H4 (cell line): ENCODE measurements at regions not wholly inside any gene's neighbourhood (a gene's known extent, or its start where the extent isn't known, plus 50 kb on each side); places are given as distances from the start of the nearest gene placed in this dataset.
"Not testable (repeated sequence)": the region's sequence is repeated elsewhere in the genome, so short reads cannot be mapped to it uniquely, and the experiment has no call there.

Experiments used
- DNase-seq: peaks from one replicate; pipeline ENCODE4 v3.0.0-alpha.2; 2015; ENCODE audit warnings: low spot score

DNA sequence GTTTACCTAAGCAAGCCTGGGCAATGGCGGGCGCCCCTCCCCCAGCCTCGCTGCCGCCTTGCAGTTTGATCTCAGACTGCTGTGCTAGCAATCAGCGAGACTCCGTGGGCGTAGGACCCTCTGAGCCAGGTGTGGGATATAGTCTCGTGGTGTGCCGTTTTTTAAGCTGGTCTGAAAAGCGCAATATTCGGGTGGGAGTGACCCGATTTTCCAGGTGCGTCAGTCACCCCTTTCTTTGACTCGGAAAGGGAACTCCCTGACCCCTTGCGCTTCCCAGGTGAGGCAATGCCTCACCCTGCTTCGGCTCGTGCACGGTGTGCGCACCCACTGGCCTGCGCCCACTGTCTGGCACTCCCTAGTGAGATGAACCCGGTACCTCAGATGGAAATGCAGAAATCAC lies 442.6 kb upstream of the MTPN start:
- DNase-seq: not testable (repeated sequence)

DNA sequence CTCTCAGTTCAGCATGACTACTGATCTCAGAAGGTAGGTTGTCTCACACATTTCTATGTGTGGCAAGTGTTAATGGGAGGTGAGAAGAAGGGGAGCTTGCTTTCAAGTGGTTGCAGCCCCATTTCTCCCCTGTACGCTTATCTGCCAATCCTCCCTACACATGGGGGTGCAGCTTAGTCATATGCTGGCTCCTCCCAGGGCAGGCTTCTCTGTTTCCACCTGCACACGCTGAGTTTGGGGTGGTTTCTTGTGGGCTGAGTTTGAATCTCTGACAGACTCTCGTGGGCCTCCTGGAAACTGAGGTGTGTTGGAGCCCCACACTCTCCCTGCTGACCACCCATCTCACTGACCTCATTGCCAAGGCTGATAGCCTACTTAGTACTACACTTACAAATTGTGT lies 435.8 kb upstream of the MTPN start:
- DNase-seq: no peak

- peak; percentile 65 for DNase-seq
Measured at GRCh38 chr7:136405931-136406777, 429.0 kb upstream of the MTPN start.

GRCh38 chr7:136403591-136403990 lies 426.4 kb upstream of the MTPN start:
- DNase-seq: no peak

DNA sequence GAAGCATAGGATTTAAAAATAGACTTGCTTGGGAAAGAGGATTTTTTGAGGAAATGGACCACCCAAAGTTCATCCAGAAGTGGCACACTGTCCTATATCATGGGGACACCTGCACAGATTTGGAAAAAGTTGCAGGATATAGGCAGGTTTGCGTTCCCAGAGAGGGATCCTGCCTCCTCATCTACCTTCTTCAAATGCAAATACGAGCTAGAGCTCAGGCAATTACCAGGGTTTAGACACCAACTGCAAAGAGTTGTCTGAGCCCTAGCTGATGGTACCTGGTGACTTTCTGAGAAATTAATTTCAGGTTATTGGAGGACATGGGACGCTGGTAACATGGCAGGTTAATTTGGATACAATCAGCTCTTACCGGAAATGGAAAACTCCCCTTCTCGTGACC lies 423.7 kb upstream of the MTPN start:
- no peak for DNase-seq

GRCh38 chr7:136399385-136399784 lies 422.2 kb upstream of the MTPN start:
- DNase-seq: no peak

DNA sequence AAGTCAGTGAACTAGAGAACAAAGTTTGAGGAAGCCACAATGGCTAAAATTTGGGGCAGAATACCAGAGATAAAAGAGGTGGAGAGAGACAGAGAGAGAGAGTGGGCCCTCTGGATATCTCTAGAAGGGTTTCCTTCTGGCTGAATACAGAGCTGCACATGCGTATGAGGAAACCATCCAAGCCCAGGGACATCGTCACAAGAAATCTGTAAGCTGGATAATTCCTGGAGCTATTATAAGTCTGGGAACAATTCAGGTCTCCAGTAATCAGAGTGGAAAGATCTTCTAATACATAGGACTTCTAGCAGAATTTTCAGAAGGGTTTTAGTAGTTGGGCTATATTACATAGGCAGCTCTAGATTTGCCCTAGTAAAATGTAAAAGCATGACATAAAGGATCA lies 415.7 kb upstream of the MTPN start:
- DNase-seq: no peak

- no peak for DNase-seq
Measured at GRCh38 chr7:136391371-136391770, 414.2 kb upstream of the MTPN start.

- DNase-seq: no peak
Measured at GRCh38 chr7:136389933-136390332, 412.8 kb upstream of the MTPN start.

DNA sequence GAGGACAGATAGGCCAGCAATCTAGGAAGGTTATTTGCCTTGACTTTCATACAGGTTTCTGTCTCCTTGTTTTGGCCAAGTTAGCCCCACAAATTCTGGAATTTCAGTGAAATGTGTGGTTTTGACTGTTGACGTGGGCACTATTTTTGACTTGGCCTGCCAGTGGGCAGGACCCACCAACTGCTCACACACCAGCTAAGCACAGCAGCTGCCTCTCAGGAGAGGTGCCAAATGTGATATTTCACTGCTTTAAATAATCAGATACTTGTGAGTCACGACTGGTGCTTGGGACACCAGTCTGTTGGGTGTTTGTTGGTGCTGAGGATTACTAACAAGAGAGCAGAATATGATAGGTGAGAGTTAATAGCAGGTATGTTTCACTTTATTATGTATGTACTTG lies 409.7 kb upstream of the MTPN start:
- DNase-seq: peak; percentile 36

GRCh38 chr7:136371409-136371808 lies 394.2 kb upstream of the MTPN start:
- not testable (repeated sequence) for DNase-seq

DNA sequence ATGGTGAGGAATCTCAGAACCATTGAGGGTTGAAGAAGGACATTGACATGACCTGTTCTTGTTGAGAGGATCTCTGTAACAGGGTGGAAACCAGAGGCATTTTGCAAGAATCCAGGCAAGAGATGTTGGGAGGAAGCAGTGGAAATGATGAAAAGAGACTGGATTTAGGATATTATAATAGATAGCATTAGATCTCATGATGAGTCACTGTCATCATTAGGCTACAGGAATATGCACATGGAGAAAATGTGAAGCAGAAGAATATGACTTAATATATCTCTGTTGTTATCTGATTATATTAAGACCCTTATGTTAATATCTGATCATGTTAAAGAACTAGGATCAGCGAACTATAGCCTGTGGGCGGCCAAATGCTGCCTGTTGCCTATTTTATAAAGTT lies 393.0 kb upstream of the MTPN start:
- DNase-seq: no peak

DNA sequence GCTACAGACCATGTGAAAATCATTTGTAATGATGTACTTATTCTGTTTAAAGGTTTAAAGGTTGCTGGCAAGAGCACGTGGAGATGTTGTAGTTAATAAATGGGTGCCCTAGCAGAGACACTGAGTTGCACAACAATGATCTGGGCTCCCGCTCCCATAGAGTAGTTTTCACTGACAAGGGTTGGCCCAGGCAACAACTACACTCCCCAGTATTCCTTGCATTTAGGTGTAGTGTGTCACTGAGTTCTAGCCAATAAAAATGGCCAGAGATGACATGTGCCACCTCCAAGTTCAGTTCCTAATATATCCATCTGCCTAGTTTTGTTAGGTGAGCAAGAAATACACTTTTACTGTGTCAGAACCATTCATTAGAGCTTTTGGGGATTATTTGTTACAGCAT lies 392.1 kb upstream of the MTPN start:
- DNase-seq: no peak

DNA sequence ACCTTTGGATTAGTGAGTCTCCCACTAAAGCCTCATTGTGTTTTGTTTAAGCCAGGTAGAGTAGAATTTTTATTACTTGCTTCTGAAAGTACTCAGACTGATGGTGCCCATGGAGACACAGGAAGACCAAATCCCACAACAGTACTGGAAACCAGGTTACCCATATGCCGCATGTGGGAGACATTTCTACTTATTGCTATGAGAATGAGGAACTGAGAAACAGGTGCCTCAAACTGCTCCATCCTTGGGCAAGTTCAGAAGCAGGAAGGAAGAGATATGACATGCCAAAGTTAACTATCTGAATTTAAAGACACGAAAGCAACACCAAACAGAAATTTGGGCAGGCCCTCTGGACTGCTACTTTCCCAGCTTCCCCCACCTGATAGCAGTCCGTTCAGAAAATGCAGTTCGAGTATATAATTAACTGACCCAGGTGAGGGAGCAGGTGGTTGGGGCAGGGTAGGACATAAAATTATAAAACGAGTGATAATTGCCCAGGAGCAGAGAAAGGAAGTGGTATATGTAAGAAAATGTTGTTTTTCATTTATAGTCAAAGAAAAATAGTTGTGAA lies 382.3 kb upstream of the MTPN start:
- DNase-seq: no peak

DNA sequence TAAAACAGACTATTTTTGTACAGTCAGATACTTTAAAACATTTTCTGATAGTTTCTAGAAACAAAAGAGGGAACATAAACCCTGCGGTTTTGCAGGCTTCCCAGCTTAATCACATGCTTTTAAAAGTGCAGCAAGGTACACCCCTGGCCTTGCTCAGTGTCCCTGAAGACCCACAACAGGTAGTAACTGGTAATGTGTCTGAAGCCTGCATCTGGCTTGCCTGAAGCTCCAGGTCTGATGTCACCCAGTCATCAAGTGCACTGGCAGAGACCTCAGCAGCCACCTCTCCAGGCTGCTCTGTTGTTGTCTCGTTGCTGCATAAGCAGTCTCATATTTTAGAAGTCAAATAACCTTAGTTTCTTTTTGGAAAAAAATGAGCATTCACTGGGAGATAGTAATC lies 376.1 kb upstream of the MTPN start:
- no peak for DNase-seq

- DNase-seq: no peak
Measured at GRCh38 chr7:136348542-136349192, 371.5 kb upstream of the MTPN start.

GRCh38 chr7:136348142-136348541 lies 371.0 kb upstream of the MTPN start:
- DNase-seq: no peak

DNA sequence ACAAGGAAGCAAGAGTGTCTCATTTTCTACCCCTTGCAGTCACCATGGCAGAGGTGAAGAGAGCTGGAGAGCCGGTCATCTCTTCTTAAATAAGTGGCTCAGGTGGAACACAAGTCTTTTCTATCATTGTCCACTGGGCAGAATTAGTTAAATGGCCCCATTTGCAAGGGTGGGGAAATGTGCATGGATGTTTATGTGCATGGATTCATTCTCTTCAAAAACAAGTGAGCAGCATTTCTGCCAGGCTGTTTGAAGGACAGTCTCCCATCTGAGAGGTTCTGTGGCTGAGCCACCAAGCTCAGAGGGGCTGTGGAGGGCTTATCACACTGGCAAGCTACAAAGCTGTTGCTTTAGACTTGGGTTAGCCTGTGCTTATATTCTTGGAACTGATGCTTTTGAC lies 370.3 kb upstream of the MTPN start:
- no peak for DNase-seq

DNA sequence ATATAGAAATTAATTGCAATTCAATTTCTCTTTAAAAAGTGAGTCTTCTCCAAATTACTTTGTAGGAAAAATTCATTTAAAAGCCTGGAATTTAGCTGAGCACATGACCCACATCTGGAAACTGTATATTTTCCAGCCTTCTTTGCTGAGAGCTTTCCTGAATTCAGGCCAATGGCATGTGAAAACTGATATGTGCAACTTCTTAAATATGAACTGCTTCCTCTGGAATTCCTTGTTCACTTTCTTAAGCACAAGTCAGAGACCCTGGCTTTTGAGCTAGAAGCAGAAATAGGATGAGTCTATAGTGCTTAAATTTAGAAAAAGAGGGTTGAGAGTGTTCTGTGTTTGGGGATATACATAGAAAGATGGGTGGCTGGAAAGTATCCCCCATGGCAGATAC lies 365.1 kb upstream of the MTPN start:
- no peak for DNase-seq

DNA sequence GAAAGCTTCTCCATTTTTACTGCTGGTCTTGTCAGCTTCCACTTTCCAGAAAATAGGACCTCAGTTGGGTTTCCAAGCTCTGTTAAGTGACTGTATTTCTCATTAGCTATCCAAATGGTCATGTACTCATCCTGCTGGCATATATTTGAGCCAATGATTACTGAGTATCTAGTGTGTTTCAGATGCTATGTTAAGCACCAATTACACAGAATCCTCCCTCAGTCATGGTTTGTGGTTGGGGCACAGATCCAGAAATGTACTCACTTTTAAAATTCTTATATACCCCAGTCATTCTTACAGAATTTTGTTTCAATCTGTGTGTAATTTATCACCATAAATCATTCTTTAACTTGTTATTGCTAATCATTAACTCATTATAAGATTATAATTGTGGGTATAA lies 362.3 kb upstream of the MTPN start:
- DNase-seq: no peak

DNA sequence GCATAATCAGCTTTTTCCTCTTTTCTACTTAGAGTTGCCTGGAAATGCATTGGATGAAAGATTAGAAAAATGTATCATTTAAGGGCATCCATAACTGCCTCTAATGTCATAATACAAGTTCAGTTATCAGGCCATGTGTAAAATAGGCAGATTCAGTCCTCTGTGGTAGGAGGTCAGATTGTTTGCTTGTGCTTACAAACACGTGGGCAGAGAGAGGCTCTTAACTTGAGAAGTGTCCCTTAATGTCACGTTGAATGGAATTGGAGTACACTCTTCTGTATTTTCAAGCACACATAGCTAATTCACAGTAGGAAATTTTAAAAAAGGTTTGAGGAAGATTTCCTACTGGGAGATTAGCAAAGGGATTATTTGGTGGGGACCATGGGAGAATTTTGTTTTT lies 359.8 kb upstream of the MTPN start:
- no peak for DNase-seq

DNA sequence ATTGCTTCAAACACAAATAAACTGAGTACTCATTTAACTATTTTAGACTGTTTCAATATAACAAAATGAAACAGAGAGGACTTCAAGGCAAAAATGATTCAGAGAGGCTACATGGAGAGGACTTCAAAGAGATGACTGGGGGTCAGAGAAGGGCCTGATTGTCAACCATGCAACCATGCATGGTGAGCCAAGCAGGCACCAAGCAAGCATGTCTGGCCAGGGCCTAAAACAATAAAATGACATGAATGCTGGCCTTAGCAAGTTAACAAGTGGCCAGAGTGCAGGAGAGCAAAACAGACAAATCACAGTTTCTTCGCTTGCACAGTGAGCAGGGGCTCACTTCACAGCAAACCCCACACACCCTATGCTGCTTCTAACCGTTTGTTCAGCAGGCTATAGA lies 356.5 kb upstream of the MTPN start:
- DNase-seq: no peak

GRCh38 chr7:136326045-136326609 lies 349.0 kb upstream of the MTPN start:
- DNase-seq: no peak
